CD4-positive, alpha-beta T cell (primary cell): ENCODE measurements at regions not wholly inside any gene's neighbourhood (a gene's known extent, or its start where the extent isn't known, plus 50 kb on each side); places are given as distances from the start of the nearest gene placed in this dataset.
A peak's percentile ranks its signal among the peaks of the same experiment; 100 is the strongest.

Source experiments
- ATAC-seq: fragments of 200-7000 bp; cut with Tn5 transposase; one replicate; pipeline ENCODE4 v1.10.0; 2022; ENCODE audit warnings: mild to moderate bottlenecking; ENCODE audit not compliant: poor library complexity
- CTCF ChIA-PET: fragments of 350-600 bp; sonication (Branson Sonifier 250); formaldehyde crosslinking; loops from one replicate; lab custom pipeline; 2021; ENCODE audit warnings: antibody characterized with exemption, inconsistent platforms; lab: Charles Lee
- POLR2A ChIA-PET: fragments of 350-600 bp; sonication (Branson Sonifier 250); formaldehyde crosslinking; loops from one replicate; lab custom pipeline; 2021; ENCODE audit warnings: antibody characterized with exemption, inconsistent platforms; lab: Charles Lee
- DNase-seq, 14 experiments: peaks; one replicate each; pipeline ENCODE4 v3.0.0-alpha.2; 2013 to 2020; ENCODE audit warnings: mixed read lengths in 2 of 14
- H3K27ac ChIP-seq, 2 donors: one replicate each; pipeline versions ENCODE4 v1.5.1 to v1.7.0; 2013; ENCODE audit warnings: low read length in 2 of 2, low read depth in 1 of 2, mild to moderate bottlenecking in 1 of 2
- H3K27me3 ChIP-seq, 2 experiments: 1 replicate in 1 of 2; 2 replicates in 1 of 2; pipeline versions ENCODE4 v1.6.1 to v1.7.0; 2013; ENCODE audit warnings: low read length in 2 of 2, control low read depth in 1 of 2, mild to moderate bottlenecking in 1 of 2, moderate library complexity in 1 of 2; ENCODE audit not compliant: insufficient read depth in 2 of 2, control insufficient read depth in 1 of 2
- H3K36me3 ChIP-seq: one replicate; pipeline ENCODE4 v1.6.1; 2013; ENCODE audit warnings: low read length, control low read depth; ENCODE audit not compliant: insufficient read depth
- H3K4me1 ChIP-seq: one replicate; pipeline ENCODE4 v1.6.1; 2013; ENCODE audit warnings: low read length, control low read depth; ENCODE audit not compliant: insufficient read depth
- H3K4me3 ChIP-seq: one replicate; pipeline ENCODE4 v1.5.1; 2013; ENCODE audit warnings: mild to moderate bottlenecking, low read length, moderate library complexity
- H3K9me3 ChIP-seq, 2 experiments: 1 replicate in 1 of 2; 2 replicates in 1 of 2; pipeline versions ENCODE4 v1.6.1 to v1.7.0; 2013; ENCODE audit warnings: low read length in 2 of 2, mild to moderate bottlenecking in 2 of 2, control low read depth in 1 of 2, moderate library complexity in 1 of 2; ENCODE audit not compliant: control insufficient read depth in 1 of 2, insufficient read depth in 1 of 2
- H3K27ac Mint-ChIP-seq: one replicate; pipeline ENCODE4 v1.8.0; 2020; ENCODE audit warnings: mixed read lengths
- H3K27me3 Mint-ChIP-seq: one replicate; pipeline ENCODE4 v1.8.0; 2021; ENCODE audit warnings: mixed read lengths
- H3K36me3 Mint-ChIP-seq: one replicate; pipeline ENCODE4 v1.8.0; 2021; ENCODE audit warnings: low read depth, mixed read lengths
- H3K4me1 Mint-ChIP-seq: one replicate; pipeline ENCODE4 v1.8.0; 2021; ENCODE audit warnings: low read depth, mixed read lengths
- H3K4me3 Mint-ChIP-seq: one replicate; pipeline ENCODE4 v1.8.0; 2020; ENCODE audit warnings: mild to moderate bottlenecking, mixed read lengths
- H3K9me3 Mint-ChIP-seq: one replicate; pipeline ENCODE4 v1.8.0; 2020; ENCODE audit warnings: mixed read lengths
- intact Hi-C, 2 experiments: fragments of 100-400 bp; cut with DNase I in 1 of 2; cut with micrococcal nuclease in 1 of 2; formaldehyde crosslinking; loops; one replicate each; pipeline versions ENCODE4 v1.15.1 to v1.9.0; 2023 to 2025; cut with DNase I, micrococcal nuclease
- TF ChIP-seq, protein P1 (sequence below): fragments of 200-600 bp; IDR thresholded peaks from one replicate; pipeline ENCODE4 v1.8.0; 2022; ENCODE audit warnings: antibody characterized with exemption, mild to moderate bottlenecking

GRCh38 chr10:46223064-46223480, 63.7 kb upstream of the ANTXRL start:
- Mint-ChIP-seq H3K4me1 (peaks cover 37% of the 10 kb centered on the region), H3K4me3 (no peak overlapping the region), H3K27me3 (no peaks in the 10 kb centered on the region), H3K9me3 (no peaks in the 10 kb centered on the region), H3K36me3 (peaks cover 95% of the 10 kb centered on the region), H3K27ac (peak overlapping the region; percentile 3)
- intact Hi-C loops: no loop called here
- POLR2A ChIA-PET: no interaction called here
- Histone ChIP-seq H3K4me3 (no peak overlapping the region), H3K27me3 (no peaks in the 10 kb centered on the region), H3K4me1 (peaks cover 3% of the 10 kb centered on the region), H3K36me3 (peaks cover 58% of the 10 kb centered on the region), H3K27ac (no peak overlapping the region), H3K9me3 (no peaks in the 10 kb centered on the region)
- TF ChIP-seq, protein P1, sequence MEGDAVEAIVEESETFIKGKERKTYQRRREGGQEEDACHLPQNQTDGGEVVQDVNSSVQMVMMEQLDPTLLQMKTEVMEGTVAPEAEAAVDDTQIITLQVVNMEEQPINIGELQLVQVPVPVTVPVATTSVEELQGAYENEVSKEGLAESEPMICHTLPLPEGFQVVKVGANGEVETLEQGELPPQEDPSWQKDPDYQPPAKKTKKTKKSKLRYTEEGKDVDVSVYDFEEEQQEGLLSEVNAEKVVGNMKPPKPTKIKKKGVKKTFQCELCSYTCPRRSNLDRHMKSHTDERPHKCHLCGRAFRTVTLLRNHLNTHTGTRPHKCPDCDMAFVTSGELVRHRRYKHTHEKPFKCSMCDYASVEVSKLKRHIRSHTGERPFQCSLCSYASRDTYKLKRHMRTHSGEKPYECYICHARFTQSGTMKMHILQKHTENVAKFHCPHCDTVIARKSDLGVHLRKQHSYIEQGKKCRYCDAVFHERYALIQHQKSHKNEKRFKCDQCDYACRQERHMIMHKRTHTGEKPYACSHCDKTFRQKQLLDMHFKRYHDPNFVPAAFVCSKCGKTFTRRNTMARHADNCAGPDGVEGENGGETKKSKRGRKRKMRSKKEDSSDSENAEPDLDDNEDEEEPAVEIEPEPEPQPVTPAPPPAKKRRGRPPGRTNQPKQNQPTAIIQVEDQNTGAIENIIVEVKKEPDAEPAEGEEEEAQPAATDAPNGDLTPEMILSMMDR: no peak
- peak in 2 of 14 experiments; percentile 20 to 28 for DNase-seq
- ATAC-seq: no peak
- CTCF ChIA-PET: no interaction called here

GRCh38 chr10:46223626-46224413, 63.0 kb upstream of the ANTXRL start:
- CTCF ChIA-PET: no interaction called here
- ATAC-seq (no peak), DNase-seq (no peak)
- POLR2A ChIA-PET: no interaction called here
- no peak overlapping the region for H3K4me3 Mint-ChIP-seq
- peaks cover 98% of the 10 kb centered on the region for H3K36me3 Mint-ChIP-seq
- intact Hi-C loops: no loop called here
- TF ChIP-seq, protein P1: no peak
- peaks cover 6% of the 10 kb centered on the region for H3K4me1 ChIP-seq
- H3K27me3 ChIP-seq: no peaks in the 10 kb centered on the region
- peaks cover 41% of the 10 kb centered on the region for H3K4me1 Mint-ChIP-seq
- H3K9me3 Mint-ChIP-seq: no peaks in the 10 kb centered on the region
- H3K27ac Mint-ChIP-seq: no peak overlapping the region
- no peaks in the 10 kb centered on the region for H3K9me3 ChIP-seq
- no peak overlapping the region for H3K27ac ChIP-seq
- H3K27me3 Mint-ChIP-seq: no peaks in the 10 kb centered on the region
- H3K36me3 ChIP-seq: peaks cover 56% of the 10 kb centered on the region
- no peak overlapping the region for H3K4me3 ChIP-seq

GRCh38 chr10:46224414-46224682, 62.4 kb upstream of the ANTXRL start:
- intact Hi-C loops: no loop called here
- H3K36me3 ChIP-seq: peaks cover 58% of the 10 kb centered on the region

More at GRCh38 chr10:46224414-46224682, 62.4 kb upstream of the ANTXRL start:
- DNase-seq (no peak), ATAC-seq (no peak)
- Mint-ChIP-seq H3K4me3 (no peak overlapping the region), H3K27me3 (no peaks in the 10 kb centered on the region), H3K9me3 (no peaks in the 10 kb centered on the region), H3K4me1 (peaks cover 42% of the 10 kb centered on the region), H3K27ac (peak overlapping the region; percentile 34), H3K36me3 (peaks cover 98% of the 10 kb centered on the region)
- Histone ChIP-seq H3K27ac (no peak overlapping the region), H3K4me3 (no peak overlapping the region), H3K27me3 (no peaks in the 10 kb centered on the region), H3K4me1 (peaks cover 9% of the 10 kb centered on the region), H3K9me3 (no peaks in the 10 kb centered on the region)
- POLR2A ChIA-PET: no interaction called here
- CTCF ChIA-PET: no interaction called here
- TF ChIP-seq, protein P1: no peak
